VCaP (cell line): ENCODE measurements at regions not wholly inside any gene's neighbourhood (a gene's known extent, or its start where the extent isn't known, plus 50 kb on each side); places are given as distances from the start of the nearest gene placed in this dataset.

ENCODE experiments used
- H3K27ac ChIP-seq: fragments of 450-650 bp; 2 replicates; pipeline ENCODE4 v1.5.1; 2017
- CTCF ChIP-seq: fragments of 450-650 bp; conservative IDR thresholded peaks from 2 replicates; pipeline ENCODE4 v1.5.1; 2017; ENCODE audit warnings: mild to moderate bottlenecking, moderate library complexity

GRCh38 chr10:3412646-3413045 lies 240.1 kb upstream of the PITRM1 start:
- no peak overlapping the region for H3K27ac ChIP-seq
- no peak for TF ChIP-seq CTCF

DNA sequence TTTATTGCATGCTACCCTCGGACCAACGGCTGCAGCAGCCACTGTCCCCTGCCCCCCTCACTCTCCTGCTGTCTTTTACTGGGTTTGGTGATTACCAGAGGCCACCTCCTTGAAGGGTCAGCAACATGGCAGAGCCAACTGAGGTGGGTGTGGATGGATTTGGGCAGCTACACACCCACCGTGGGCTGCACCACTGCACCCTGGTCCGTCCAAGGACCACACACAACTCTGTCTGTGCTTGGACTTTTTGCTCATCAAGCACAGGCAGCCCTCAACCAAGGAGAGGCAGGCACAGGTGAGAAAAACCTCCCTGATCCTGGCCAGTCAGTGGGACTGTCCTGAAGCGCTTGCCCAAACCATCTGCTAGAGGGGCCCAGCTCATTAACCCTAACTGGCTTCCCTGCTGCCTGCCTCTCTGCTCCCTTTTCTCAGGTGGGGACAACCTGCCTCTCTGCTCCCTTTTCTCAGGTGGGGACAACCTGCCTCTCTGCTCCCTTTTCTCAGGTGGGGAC lies 239.5 kb upstream of the PITRM1 start:
- no peak overlapping the region for H3K27ac ChIP-seq
- TF ChIP-seq CTCF, result no peak

GRCh38 chr10:3411044-3411443 lies 238.5 kb upstream of the PITRM1 start:
- TF ChIP-seq CTCF, result no peak

DNA sequence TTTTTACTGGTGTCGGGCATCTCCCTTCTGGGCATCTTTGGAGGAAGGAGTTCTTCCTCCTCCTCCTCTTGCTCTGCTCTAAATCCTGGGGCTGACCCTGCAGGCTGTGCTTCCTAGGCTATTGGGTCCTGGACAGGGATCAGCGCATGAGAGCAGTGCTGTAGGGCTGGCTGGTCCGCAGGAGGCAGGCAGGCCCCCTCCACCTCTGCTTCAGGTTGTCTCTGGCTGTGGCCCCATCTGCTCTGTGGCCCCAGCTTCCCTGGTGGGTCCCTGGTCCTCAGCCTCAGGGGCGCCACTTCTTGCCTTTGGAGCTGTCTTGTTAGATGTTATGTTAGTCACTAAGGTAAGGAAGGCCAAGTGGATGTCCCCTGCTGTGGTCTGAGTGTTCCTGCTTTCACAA lies 237.3 kb upstream of the PITRM1 start:
- TF ChIP-seq CTCF, result no peak
- H3K27ac ChIP-seq, result no peak overlapping the region

More at GRCh38 chr10:3411044-3411443, 238.5 kb upstream of the PITRM1 start:
- no peak overlapping the region for H3K27ac ChIP-seq

- no peak for TF ChIP-seq CTCF
- no peak overlapping the region for H3K27ac ChIP-seq
Observed at GRCh38 chr10:3408603-3409365, 236.2 kb upstream of the PITRM1 start.

- no peak for TF ChIP-seq CTCF
- no peak overlapping the region for H3K27ac ChIP-seq
Observed at GRCh38 chr10:3407208-3407607, 234.6 kb upstream of the PITRM1 start.

DNA sequence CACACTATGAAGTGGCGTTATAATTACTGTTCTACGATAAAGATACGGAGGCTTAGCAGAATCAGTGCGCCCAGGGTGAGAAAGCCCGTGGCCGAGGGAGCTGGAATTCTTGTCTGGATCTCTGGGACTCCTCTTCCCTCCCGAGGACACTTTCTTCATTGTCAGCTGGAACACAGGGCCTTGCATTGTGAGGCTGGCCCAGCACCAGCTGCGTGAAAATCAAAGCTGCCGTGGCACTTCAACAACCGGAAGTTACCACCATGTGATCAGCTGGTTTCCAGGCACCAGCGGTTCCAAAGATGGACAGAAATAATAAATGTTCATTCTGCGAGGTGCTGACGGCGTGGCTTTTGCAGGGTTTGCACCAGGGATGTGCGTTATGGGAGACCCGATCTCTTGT lies 234.0 kb upstream of the PITRM1 start:
- H3K27ac ChIP-seq, result no peak overlapping the region
- no peak for TF ChIP-seq CTCF
